SKM-1 treated with dmso at 0.1 percent for 144 hours (cell line): ENCODE measurements at regions not wholly inside any gene's neighbourhood (a gene's known extent, or its start where the extent isn't known, plus 50 kb on each side); places are given as distances from the start of the nearest gene placed in this dataset.

Source experiments
- DNase-seq: peaks from one replicate; lab custom pipeline; 2025; ENCODE audit not compliant: unreplicated experiment; lab: John Stamatoyannopoulos, UW

- no peak for DNase-seq
Measured at GRCh38 chr3:127133971-127134370, 59.0 kb upstream of the PRR23E start.

- DNase-seq, result no peak
Measured at GRCh38 chr3:127134466-127134865, 58.5 kb upstream of the PRR23E start.

GRCh38 chr3:127134887-127135240 is 58.1 kb upstream of the PRR23E start:
- DNase-seq, result no peak

- DNase-seq, result no peak
Measured at GRCh38 chr3:127135241-127136023, 57.5 kb upstream of the PRR23E start.

- DNase-seq, result no peak
Measured at GRCh38 chr3:127136024-127136600, 56.8 kb upstream of the PRR23E start.

- no peak for DNase-seq
Measured at GRCh38 chr3:127136706-127137105, 56.2 kb upstream of the PRR23E start.

GRCh38 chr3:127137113-127137512 is 55.8 kb upstream of the PRR23E start:
- DNase-seq, result no peak

GRCh38 chr3:127137757-127138536 is 55.0 kb upstream of the PRR23E start:
- DNase-seq, result no peak

GRCh38 chr3:127139601-127140500 is 53.1 kb upstream of the PRR23E start:
- no peak for DNase-seq

- no peak for DNase-seq
Measured at GRCh38 chr3:127140501-127141460, 52.1 kb upstream of the PRR23E start.

GRCh38 chr3:127141921-127142730 is 50.8 kb upstream of the PRR23E start:
- DNase-seq, result no peak
